ENCODE measurements at regions not wholly inside any gene's neighbourhood (a gene's known extent, or its start where the extent isn't known, plus 50 kb on each side); places are given as distances from the start of the nearest gene placed in this dataset.

DNA sequence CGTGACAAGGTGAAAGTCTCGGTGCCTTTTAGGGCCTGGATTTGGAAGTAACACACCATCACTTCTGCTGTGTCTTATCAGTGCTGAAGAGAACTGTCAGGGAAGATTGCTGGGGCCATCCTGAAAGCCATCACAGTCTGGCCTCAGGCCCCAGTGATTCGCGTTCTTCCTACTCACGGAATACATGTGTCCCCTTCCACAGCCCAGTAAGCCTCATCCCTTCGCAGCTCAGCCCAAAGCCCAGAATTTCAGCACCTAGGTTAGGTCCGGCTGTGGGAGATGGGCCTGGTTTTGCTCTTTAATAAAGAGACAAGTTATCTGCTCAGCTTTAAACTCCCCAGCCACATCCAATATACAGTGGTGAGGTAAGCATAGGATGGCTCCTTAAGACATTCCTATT, 113.0 kb upstream of the SPACA7 start:
- TF ChIP-seq, protein P1, sequence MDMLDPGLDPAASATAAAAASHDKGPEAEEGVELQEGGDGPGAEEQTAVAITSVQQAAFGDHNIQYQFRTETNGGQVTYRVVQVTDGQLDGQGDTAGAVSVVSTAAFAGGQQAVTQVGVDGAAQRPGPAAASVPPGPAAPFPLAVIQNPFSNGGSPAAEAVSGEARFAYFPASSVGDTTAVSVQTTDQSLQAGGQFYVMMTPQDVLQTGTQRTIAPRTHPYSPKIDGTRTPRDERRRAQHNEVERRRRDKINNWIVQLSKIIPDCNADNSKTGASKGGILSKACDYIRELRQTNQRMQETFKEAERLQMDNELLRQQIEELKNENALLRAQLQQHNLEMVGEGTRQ (IDR thresholded peaks at IDR 0.05; ENCODE audit: low read length) = no peak
- TF ChIP-seq CTCF (IDR thresholded peaks at IDR 0.05; ENCODE audit: control extremely low read depth in 1 of 3, insufficient read depth in 1 of 3, low read depth in 1 of 3, low read length in 3 of 3) (no peak), NANOG (IDR thresholded peaks at IDR 0.05; ENCODE audit: insufficient read depth, low read depth, low read length, poor library complexity, severe bottlenecking) (no peak), E2F6 (IDR thresholded peaks at IDR 0.05) (no peak)
